Pancreas (tissue), 10 donors: ENCODE measurements at regions not wholly inside any gene's neighbourhood (a gene's known extent, or its start where the extent isn't known, plus 50 kb on each side); places are given as distances from the start of the nearest gene placed in this dataset.
A peak's percentile ranks its signal among the peaks of the same experiment; 100 is the strongest.

ENCODE experiments used
- ATAC-seq, 4 donors: fragments of 200-7000 bp; cut with Tn5 transposase; one replicate each; pipeline versions ENCODE4 v1.8.0 to v1.9.1; 2020; ENCODE audit warnings: mild to moderate bottlenecking in 4 of 4, moderate library complexity in 4 of 4
- DNase-seq, 6 donors: peaks; one replicate each; pipeline ENCODE4 v3.0.0-alpha.2; 2020
- FAIRE-seq: peaks from 2 replicates; lab custom pipeline; 2012; peaks lifted over from hg19 to GRCh38; lab: Jason Lieb, UNC
- H3K27ac ChIP-seq, 4 donors: fragments of 200-600 bp; sonication (generic); 1 replicate in 3 of 4; 2 replicates in 1 of 4; pipeline versions ENCODE4 v1.5.0 to v1.8.0; 2020
- H3K27me3 ChIP-seq, 4 donors: fragments of 200-600 bp; one replicate each; pipeline ENCODE4 v1.8.0; 2021
- H3K36me3 ChIP-seq, 3 donors: fragments of 200-600 bp; sonication (generic) in 1 of 3; one replicate each; pipeline versions ENCODE4 v1.5.0 to v1.8.0; 2020 to 2021
- H3K4me1 ChIP-seq, 3 donors: fragments of 200-600 bp; one replicate each; pipeline ENCODE4 v1.8.0; 2021
- H3K4me3 ChIP-seq, 4 donors: fragments of 200-600 bp; sonication (generic) in 2 of 4; one replicate each; pipeline versions ENCODE4 v1.5.0 to v1.8.0; 2020 to 2021
- H3K9me3 ChIP-seq, 4 donors: fragments of 200-600 bp; one replicate each; pipeline ENCODE4 v1.8.0; 2021
- WGBS, 2 donors: extraction: QIAGEN DNeasy Blood & Tissue Kit; methylation state at CpG; one replicate each; pipeline ENCODE4 v1.1.7; 2013; 5-methylcytosine and 5-hydroxymethylcytosine counted together
- intact Hi-C, 3 donors: fragments of 100-400 bp; cut with DNase I; formaldehyde crosslinking; loops; one replicate each; pipeline versions ENCODE4 v1.11.1 to v1.14.2; 2022
- TF ChIP-seq, protein P1 (sequence below), 4 donors: fragments of 200-600 bp; sonication (generic) in 3 of 4; IDR thresholded peaks; one replicate each; pipeline versions ENCODE4 v1.5.0 to v1.8.0; 2021; ENCODE audit warnings: antibody characterized with exemption in 4 of 4
- donor health status: healthy with polysubstance abuse.
- donor health status: DM: no; HTN: no; CAD: no; lungs with moderate emphysema.
- donor health status: DM: no; HTN: no; CAD: no.
- donor health status: control.
- donor health status: control.
- donor health status: Bipolar disorder and iron deficiency.
- donor health status: DM: yes; HTN: yes; CAD: no.
- donor health status: DM: no; HTN: no; CAD: no.
- donor health status: DM: no; HTN: no; CAD: no.
- donor health status: DM: yes; HTN: yes; CAD: no.

DNA sequence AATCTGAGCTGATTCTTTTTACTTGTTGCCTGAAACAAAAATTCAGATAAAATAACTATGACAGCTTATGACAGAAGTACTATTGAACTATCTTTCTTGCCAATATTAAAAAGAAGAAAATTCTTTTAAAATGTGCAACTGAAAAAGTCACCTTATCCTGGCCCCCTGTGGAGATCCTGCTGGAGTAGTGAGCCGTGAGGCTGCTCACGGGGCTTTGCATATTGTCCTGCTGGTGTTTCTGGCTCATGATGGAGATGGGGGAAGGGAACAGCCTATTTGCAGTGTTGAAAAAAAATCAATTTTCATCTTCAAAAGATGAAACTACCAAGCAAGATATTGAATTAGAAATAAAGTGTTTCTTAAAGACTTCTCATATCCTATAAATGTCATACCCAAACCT lies 216.0 kb downstream of the SAMD5 start:
- no peak for DNase-seq
- TF ChIP-seq, protein P1, sequence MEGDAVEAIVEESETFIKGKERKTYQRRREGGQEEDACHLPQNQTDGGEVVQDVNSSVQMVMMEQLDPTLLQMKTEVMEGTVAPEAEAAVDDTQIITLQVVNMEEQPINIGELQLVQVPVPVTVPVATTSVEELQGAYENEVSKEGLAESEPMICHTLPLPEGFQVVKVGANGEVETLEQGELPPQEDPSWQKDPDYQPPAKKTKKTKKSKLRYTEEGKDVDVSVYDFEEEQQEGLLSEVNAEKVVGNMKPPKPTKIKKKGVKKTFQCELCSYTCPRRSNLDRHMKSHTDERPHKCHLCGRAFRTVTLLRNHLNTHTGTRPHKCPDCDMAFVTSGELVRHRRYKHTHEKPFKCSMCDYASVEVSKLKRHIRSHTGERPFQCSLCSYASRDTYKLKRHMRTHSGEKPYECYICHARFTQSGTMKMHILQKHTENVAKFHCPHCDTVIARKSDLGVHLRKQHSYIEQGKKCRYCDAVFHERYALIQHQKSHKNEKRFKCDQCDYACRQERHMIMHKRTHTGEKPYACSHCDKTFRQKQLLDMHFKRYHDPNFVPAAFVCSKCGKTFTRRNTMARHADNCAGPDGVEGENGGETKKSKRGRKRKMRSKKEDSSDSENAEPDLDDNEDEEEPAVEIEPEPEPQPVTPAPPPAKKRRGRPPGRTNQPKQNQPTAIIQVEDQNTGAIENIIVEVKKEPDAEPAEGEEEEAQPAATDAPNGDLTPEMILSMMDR (IDR thresholded peaks at IDR 0.05), result no peak
- no peak for ATAC-seq
- Histone ChIP-seq H3K27me3 (no peaks in the 10 kb centered on the region), H3K4me3 (no peak overlapping the region), H3K36me3 (no peaks in the 10 kb centered on the region), H3K9me3 (no peaks in the 10 kb centered on the region), H3K4me1 (no peaks in the 10 kb centered on the region), H3K27ac (no peak overlapping the region)
- no peak for FAIRE-seq
- WGBS, 2 donors, result 95 to 99% methylated on average over 2 of the region's 2 CpGs
- intact Hi-C loops, result no loop called here

- 89 to 94% methylated on average over 3 of the region's 3 CpGs for WGBS, 2 donors
- H3K36me3 ChIP-seq, result no peaks in the 10 kb centered on the region
- H3K27ac ChIP-seq, result no peak overlapping the region
- intact Hi-C loops, result no loop called here
- no peaks in the 10 kb centered on the region for H3K9me3 ChIP-seq
- H3K4me1 ChIP-seq, result no peaks in the 10 kb centered on the region
- FAIRE-seq (no peak), DNase-seq (no peak), ATAC-seq (no peak)
- H3K27me3 ChIP-seq, result no peaks in the 10 kb centered on the region
- H3K4me3 ChIP-seq, result no peak overlapping the region
- TF ChIP-seq, protein P1 (IDR thresholded peaks at IDR 0.05), result no peak
Measured at GRCh38 chr6:147726342-147726741, 217.9 kb downstream of the SAMD5 start.

GRCh38 chr6:147728903-147729302 lies 220.4 kb downstream of the SAMD5 start:
- no peak for ATAC-seq
- WGBS, 2 donors, result 59 to 79% methylated on average over 4 of the region's 4 CpGs
- Histone ChIP-seq H3K36me3 (no peaks in the 10 kb centered on the region), H3K27me3 (no peaks in the 10 kb centered on the region), H3K4me3 (no peak overlapping the region), H3K9me3 (no peaks in the 10 kb centered on the region), H3K4me1 (no peaks in the 10 kb centered on the region), H3K27ac (no peak overlapping the region)
- no peak for FAIRE-seq
- DNase-seq, result no peak
- intact Hi-C loops, result no loop called here
- TF ChIP-seq, protein P1 (IDR thresholded peaks at IDR 0.05), result no peak

GRCh38 chr6:147733686-147734085 lies 225.2 kb downstream of the SAMD5 start:
- FAIRE-seq, result peak; percentile 9
- WGBS, 2 donors, result 74 to 83% methylated on average over 5 of the region's 5 CpGs
- intact Hi-C loops, result no loop called here
- Histone ChIP-seq H3K27ac (no peak overlapping the region), H3K4me1 (no peaks in the 10 kb centered on the region), H3K36me3 (no peaks in the 10 kb centered on the region), H3K27me3 (no peaks in the 10 kb centered on the region), H3K9me3 (no peaks in the 10 kb centered on the region), H3K4me3 (no peak overlapping the region)
- no peak for DNase-seq
- no peak for ATAC-seq
- TF ChIP-seq, protein P1 (IDR thresholded peaks at IDR 0.05), result no peak

- peak in 1 of 6 donors; percentile 15 for DNase-seq
- intact Hi-C loops, result no loop called here
- no peaks in the 10 kb centered on the region for H3K4me1 ChIP-seq
- TF ChIP-seq, protein P1 (IDR thresholded peaks at IDR 0.05), result no peak
- ATAC-seq, result no peak
- H3K36me3 ChIP-seq, result no peaks in the 10 kb centered on the region
- WGBS, 2 donors, result 85 to 96% methylated on average over 8 of the region's 8 CpGs
- FAIRE-seq, result no peak
- H3K4me3 ChIP-seq, result no peak overlapping the region
- H3K27me3 ChIP-seq, result no peaks in the 10 kb centered on the region
- H3K27ac ChIP-seq, result no peak overlapping the region
- no peaks in the 10 kb centered on the region for H3K9me3 ChIP-seq
Measured at GRCh38 chr6:147734151-147734550, 225.7 kb downstream of the SAMD5 start.
